ENCODE measurements at regions not wholly inside any gene's neighbourhood (a gene's known extent, or its start where the extent isn't known, plus 50 kb on each side); places are given as distances from the start of the nearest gene placed in this dataset.

DNA sequence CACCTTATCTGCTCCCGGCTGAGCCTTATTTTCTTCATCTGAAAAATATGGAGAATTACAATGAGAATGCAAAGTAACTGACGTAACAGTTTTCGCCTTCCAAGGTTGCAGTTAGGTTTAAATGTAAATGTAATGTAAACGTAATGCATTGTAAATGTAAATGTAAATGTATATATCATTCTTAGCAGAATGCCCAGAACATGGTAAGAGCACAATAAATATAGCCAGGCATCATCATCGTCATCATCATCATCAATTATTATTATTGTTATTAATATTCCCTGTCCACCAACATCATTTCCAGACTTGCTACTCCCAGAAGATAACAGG, 770.0 kb downstream of the MED13L start (continued):
- TF ChIP-seq, protein P1, sequence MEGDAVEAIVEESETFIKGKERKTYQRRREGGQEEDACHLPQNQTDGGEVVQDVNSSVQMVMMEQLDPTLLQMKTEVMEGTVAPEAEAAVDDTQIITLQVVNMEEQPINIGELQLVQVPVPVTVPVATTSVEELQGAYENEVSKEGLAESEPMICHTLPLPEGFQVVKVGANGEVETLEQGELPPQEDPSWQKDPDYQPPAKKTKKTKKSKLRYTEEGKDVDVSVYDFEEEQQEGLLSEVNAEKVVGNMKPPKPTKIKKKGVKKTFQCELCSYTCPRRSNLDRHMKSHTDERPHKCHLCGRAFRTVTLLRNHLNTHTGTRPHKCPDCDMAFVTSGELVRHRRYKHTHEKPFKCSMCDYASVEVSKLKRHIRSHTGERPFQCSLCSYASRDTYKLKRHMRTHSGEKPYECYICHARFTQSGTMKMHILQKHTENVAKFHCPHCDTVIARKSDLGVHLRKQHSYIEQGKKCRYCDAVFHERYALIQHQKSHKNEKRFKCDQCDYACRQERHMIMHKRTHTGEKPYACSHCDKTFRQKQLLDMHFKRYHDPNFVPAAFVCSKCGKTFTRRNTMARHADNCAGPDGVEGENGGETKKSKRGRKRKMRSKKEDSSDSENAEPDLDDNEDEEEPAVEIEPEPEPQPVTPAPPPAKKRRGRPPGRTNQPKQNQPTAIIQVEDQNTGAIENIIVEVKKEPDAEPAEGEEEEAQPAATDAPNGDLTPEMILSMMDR (IDR thresholded peaks at IDR 0.05): no peak
- TF ChIP-seq FOXS1 (CRISPR knock-in tag; IDR thresholded peaks at IDR 0.05) (no peak), ZSCAN20 (CRISPR knock-in tag; IDR thresholded peaks at IDR 0.05) (no peak), RAD21 (conservative IDR thresholded peaks at IDR 0.05 in 1 of 2, IDR thresholded peaks at IDR 0.05 in 1 of 2) (no peak), ESRRA (IDR thresholded peaks at IDR 0.05; ENCODE audit: borderline replicate concordance, low read length) (no peak), JUNB (IDR thresholded peaks at IDR 0.05) (no peak), PHF8 (IDR thresholded peaks at IDR 0.05; ENCODE audit: borderline replicate concordance, low read depth) (no peak)
- TF ChIP-seq, protein P2, sequence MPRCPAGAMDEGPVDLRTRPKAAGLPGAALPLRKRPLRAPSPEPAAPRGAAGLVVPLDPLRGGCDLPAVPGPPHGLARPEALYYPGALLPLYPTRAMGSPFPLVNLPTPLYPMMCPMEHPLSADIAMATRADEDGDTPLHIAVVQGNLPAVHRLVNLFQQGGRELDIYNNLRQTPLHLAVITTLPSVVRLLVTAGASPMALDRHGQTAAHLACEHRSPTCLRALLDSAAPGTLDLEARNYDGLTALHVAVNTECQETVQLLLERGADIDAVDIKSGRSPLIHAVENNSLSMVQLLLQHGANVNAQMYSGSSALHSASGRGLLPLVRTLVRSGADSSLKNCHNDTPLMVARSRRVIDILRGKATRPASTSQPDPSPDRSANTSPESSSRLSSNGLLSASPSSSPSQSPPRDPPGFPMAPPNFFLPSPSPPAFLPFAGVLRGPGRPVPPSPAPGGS (IDR thresholded peaks at IDR 0.05): no peak
- TF ChIP-seq, protein P3, sequence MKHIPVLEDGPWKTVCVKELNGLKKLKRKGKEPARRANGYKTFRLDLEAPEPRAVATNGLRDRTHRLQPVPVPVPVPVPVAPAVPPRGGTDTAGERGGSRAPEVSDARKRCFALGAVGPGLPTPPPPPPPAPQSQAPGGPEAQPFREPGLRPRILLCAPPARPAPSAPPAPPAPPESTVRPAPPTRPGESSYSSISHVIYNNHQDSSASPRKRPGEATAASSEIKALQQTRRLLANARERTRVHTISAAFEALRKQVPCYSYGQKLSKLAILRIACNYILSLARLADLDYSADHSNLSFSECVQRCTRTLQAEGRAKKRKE (CRISPR knock-in tag; IDR thresholded peaks at IDR 0.05; ENCODE audit: low read depth): no peak
- TF ChIP-seq, protein P4, sequence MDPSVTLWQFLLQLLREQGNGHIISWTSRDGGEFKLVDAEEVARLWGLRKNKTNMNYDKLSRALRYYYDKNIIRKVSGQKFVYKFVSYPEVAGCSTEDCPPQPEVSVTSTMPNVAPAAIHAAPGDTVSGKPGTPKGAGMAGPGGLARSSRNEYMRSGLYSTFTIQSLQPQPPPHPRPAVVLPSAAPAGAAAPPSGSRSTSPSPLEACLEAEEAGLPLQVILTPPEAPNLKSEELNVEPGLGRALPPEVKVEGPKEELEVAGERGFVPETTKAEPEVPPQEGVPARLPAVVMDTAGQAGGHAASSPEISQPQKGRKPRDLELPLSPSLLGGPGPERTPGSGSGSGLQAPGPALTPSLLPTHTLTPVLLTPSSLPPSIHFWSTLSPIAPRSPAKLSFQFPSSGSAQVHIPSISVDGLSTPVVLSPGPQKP (IDR thresholded peaks at IDR 0.05; ENCODE audit: low read depth, low read length): no peak

DNA sequence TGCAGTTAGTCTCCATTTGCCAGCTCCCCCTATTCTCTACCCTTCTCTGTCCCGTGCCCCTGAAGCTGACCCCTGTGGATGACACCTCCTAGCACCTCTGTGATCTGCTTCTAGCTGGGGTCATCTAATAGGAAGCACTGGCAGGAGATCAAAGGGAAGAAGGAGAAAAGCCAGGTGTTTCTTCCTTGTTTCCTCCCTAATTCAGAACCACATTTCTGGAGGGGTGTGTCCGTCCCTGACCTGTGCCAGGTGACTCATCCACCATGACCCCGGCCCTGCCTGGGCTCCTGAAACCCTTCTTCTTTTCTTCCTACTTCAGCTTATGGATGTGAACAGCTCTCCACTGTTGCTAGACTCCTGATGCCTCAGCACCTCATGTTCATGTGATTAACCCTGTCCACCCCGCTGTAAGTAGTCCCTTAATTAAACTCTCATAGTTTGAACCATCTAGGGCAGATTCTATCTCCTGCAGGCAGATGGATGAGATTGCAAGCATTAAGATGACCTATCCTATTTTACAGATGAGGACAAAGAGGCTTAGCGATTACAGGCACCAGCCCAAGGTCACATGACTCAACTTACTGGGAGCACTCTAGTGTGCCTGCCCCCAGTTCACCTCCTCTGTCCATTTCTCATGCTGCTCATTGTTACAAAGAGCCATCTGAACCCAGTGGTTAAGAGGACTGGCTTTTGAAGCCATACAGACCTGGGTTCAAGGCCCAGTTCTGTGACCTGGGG, 770.5 kb downstream of the MED13L start:
- no peak for DNase-seq (ENCODE audit: low read depth in 1 of 2, low spot score in 1 of 2)
- H3K27ac ChIP-seq: no peak overlapping the region
- ChIA-PET POLR2A (no interaction called here), CTCF (no interaction called here)
- H3K9me3 ChIP-seq: no peaks in the 10 kb centered on the region
- WGBS (ENCODE audit: missing lambda C conversion rate): 34% methylated on average over 5 of the region's 5 CpGs
- no peak for TF ChIP-seq GATA3 (IDR thresholded peaks at IDR 0.05; ENCODE audit: borderline replicate concordance)
- TF ChIP-seq POLR2A (IDR thresholded peaks at IDR 0.05; ENCODE audit: low read length): no peak
- TF ChIP-seq RARB (CRISPR knock-in tag; IDR thresholded peaks at IDR 0.05): no peak
- no peak for TF ChIP-seq RCOR1 (IDR thresholded peaks at IDR 0.05; ENCODE audit: low read depth, low read length)
- TF ChIP-seq, protein P4 (IDR thresholded peaks at IDR 0.05; ENCODE audit: low read depth, low read length): no peak
- TF ChIP-seq RAD21 (conservative IDR thresholded peaks at IDR 0.05 in 1 of 2, IDR thresholded peaks at IDR 0.05 in 1 of 2): no peak
- no peak for TF ChIP-seq MAFK (IDR thresholded peaks at IDR 0.05; ENCODE audit: partially characterized antibody)
- TF ChIP-seq ZC3H11A (IDR thresholded peaks at IDR 0.05): no peak
- no peak for TF ChIP-seq FOXS1 (CRISPR knock-in tag; IDR thresholded peaks at IDR 0.05)
- TF ChIP-seq, protein P5, sequence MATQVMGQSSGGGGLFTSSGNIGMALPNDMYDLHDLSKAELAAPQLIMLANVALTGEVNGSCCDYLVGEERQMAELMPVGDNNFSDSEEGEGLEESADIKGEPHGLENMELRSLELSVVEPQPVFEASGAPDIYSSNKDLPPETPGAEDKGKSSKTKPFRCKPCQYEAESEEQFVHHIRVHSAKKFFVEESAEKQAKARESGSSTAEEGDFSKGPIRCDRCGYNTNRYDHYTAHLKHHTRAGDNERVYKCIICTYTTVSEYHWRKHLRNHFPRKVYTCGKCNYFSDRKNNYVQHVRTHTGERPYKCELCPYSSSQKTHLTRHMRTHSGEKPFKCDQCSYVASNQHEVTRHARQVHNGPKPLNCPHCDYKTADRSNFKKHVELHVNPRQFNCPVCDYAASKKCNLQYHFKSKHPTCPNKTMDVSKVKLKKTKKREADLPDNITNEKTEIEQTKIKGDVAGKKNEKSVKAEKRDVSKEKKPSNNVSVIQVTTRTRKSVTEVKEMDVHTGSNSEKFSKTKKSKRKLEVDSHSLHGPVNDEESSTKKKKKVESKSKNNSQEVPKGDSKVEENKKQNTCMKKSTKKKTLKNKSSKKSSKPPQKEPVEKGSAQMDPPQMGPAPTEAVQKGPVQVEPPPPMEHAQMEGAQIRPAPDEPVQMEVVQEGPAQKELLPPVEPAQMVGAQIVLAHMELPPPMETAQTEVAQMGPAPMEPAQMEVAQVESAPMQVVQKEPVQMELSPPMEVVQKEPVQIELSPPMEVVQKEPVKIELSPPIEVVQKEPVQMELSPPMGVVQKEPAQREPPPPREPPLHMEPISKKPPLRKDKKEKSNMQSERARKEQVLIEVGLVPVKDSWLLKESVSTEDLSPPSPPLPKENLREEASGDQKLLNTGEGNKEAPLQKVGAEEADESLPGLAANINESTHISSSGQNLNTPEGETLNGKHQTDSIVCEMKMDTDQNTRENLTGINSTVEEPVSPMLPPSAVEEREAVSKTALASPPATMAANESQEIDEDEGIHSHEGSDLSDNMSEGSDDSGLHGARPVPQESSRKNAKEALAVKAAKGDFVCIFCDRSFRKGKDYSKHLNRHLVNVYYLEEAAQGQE (IDR thresholded peaks at IDR 0.05): no peak
- TF ChIP-seq FOSB (CRISPR knock-in tag; IDR thresholded peaks at IDR 0.05): no peak
- no peak for TF ChIP-seq HOXB5 (CRISPR knock-in tag; IDR thresholded peaks at IDR 0.05)
- no peak for TF ChIP-seq CEBPB (IDR thresholded peaks at IDR 0.05)
- no peak for TF ChIP-seq KDM5A (IDR thresholded peaks at IDR 0.05)
- no peak for TF ChIP-seq HOXA7 (CRISPR knock-in tag; IDR thresholded peaks at IDR 0.05)
- TF ChIP-seq JUN (IDR thresholded peaks at IDR 0.05): no peak
- TF ChIP-seq ZNF302 (CRISPR knock-in tag; IDR thresholded peaks at IDR 0.05): no peak
- TF ChIP-seq HEYL (CRISPR knock-in tag; IDR thresholded peaks at IDR 0.05): no peak
- ATAC-seq: no peak
- no peak overlapping the region for H3K4me2 ChIP-seq
- H3K4me1 ChIP-seq: no peaks in the 10 kb centered on the region
- no peak overlapping the region for H3K4me3 ChIP-seq
- FAIRE-seq: no peak

All from A549 (cell line).